GM18508 (cell line): ENCODE measurements at regions not wholly inside any gene's neighbourhood (a gene's known extent, or its start where the extent isn't known, plus 50 kb on each side); places are given as distances from the start of the nearest gene placed in this dataset.

Experiments used
- ATAC-seq: cut with Tn5 transposase; IDR thresholded peaks from one replicate; pipeline ENCODE4 v1.9.1; 2021; ENCODE audit warnings: moderate number of reproducible peaks; ENCODE audit not compliant: insufficient read depth, unreplicated experiment

DNA sequence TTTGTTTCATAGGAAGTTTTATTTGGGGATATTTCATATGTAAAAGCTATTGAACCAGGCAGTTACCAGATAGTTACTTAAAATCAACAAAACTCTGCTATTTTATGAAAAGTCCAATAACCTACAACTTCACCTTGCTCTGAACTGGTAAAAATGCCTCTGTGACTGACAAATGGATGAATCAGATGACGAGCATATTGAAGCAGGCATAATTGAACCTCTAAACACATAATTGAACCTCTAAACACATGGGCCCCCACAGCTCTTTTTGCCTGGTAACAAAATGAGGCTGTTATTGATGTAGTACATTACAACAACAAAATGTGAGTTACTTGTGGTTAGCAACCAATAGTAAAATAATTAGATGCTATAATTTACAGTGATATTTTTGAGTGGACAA, 99.7 kb downstream of the MBL2 start:
- ATAC-seq: no peak

DNA sequence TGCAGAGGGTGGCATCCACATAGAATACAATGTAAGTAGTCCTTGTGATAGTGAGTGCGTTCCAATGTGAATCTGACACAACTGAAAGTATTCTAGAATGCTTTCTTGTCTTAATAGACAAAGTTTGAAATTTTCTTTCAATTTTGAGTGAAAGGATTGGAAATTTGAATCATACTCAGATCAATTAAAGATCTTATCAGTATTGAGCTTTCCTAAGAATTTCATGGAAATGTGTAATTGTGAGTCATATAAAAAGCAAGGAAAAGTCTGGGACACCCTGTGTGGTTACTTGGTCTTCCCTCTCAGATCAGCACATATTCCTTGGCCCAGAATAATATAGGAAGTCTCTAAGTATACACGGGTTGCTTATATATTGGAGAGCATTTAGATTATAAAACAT, 99.1 kb downstream of the MBL2 start:
- ATAC-seq: no peak

DNA sequence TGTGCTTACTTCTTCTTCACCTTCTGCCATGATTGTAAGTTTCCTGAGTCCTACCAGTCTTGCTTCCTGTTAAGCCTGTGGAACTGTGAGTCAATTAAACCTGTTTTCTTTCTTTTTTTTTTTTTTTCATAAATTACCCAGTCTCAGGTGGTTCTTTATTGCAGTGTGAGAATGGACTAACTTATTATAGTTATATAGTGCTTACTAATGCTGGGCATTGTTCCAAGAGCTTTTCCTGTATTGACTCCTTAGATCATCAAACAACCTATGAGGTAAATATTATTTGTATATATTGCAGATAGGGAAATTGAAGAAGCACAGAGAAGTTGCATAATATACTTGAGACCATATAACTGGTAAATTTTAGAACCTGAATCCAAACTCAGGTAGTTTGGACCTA, 98.1 kb downstream of the MBL2 start:
- no peak for ATAC-seq

DNA sequence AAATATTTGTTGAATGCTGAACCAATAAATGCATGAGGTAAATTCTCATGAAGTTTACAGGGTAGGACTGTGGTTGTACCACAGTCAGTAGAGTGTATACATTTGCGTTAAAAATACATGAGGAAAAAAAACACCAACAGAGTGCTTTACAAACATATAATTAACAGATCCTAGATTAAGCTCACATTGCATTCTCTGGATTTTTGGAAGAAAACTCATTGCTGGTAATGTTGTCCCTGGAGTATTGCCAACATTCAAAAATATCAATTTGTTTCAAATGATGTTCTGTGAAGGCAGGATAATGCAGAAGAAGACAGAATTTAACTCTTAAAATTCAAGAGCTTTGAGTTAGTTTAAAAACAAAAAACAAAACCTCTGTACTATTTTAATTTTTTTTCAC, 95.5 kb downstream of the MBL2 start:
- ATAC-seq: no peak

DNA sequence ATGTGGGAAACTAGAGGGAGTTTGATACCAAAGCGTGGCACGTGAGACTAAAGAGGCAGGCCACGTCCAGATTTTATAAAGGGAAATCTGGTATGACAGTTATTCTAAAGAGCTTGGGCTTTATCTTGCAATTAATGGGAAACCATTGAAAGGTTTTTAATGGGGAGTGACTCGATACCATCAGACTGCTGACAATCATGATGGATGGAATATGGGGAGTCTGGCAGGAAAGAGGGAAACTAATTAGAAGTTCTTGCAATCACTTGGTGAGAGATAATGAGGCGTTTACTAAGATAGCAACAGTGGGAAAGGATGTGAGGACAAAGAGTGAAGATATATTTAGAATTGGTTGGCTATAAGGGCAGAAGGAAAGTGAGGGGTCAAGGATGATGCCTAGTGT, 94.0 kb downstream of the MBL2 start:
- ATAC-seq: no peak

DNA sequence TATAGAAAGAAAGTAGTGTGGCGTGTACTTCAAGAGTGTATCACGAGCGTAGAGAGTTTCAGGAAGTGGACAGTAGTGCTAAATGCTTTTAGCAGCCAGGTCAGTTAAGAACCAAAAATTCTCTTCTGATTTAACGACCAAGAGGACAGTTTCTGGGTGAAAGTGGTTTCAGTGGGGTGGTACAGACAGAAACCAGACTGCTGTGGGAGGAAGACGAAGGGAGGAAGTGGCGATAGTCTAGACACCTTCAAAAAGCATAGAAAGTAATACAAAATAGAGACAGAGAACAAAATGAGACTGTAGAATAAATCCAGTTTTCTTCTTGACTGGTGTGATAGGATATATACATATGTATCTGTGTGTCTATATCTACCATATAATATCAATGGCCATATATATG, 93.5 kb downstream of the MBL2 start:
- no peak for ATAC-seq

DNA sequence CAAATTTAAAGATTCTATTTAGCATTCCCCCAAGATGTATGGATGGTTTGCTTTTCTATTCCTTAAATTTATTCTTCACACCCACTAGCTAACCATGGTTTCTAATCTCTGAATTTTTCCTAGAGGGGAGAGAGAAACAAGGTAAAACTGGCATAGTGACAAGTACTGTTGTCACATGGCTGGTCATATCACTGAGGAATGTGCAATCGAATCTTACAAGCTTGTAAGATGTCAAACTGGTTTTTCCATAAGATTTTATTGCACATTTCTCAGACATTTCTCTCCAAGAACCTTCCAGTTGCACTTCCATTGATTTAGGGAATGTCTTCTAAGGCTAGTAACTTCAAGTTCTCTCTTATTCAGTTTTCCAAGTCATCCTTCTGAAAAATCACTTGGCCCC, 89.8 kb downstream of the MBL2 start:
- ATAC-seq: no peak

DNA sequence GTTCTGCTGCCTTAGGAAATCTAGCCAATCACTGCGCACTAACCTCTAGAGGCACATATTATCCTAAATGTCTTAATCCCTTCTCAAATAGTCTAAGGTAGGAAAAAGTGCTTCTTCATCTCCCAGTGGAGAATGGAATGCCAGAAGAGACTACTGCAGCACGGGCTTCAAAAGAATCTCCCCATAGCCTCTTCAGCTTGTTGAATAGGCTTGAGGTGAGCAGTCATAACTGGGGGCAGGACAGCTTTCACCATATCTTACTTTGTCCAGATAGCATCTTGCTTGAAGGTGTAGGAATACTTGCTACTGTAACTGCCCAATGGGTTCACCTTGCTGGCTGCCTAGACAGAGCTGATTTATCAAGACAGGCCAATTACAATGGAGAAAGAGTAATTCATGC, 88.8 kb downstream of the MBL2 start:
- ATAC-seq: no peak

DNA sequence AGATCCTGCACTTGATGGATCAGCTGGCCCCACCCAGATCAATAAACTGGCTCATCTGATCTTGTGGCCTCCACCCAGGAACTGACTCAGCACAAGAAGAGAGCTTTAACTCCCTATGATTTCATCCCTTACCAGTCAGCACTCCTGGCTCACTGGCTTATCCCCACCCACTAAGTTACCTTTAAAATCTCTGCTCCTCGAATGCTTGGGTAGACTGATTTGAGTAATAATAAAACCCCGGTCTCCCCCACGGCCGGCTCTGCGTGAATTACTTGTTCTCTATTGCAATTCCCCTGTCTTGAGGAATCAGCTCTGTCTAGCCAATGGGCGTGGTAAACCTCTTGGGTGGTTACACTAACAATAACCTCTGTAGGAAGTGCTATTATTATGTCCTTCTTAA, 83.7 kb downstream of the MBL2 start:
- no peak for ATAC-seq

DNA sequence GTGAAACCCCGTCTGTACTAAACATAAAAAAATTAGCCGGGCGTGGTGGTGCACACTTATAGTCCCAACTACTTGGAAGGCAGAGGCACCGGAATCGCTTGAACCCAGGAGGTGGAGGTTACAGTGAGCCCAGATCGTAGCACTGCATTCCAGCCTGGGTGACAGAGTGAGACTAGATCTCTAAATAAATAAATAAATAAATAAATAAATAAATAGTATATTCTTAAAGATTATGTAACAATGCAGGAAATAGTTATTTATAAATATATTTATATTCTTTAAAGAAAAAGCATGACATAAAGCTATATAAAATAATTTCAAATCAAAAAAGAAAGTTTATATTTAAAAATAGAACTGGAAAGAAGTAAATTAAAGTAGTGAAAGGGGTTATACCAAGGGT, 76.4 kb downstream of the MBL2 start:
- no peak for ATAC-seq

DNA sequence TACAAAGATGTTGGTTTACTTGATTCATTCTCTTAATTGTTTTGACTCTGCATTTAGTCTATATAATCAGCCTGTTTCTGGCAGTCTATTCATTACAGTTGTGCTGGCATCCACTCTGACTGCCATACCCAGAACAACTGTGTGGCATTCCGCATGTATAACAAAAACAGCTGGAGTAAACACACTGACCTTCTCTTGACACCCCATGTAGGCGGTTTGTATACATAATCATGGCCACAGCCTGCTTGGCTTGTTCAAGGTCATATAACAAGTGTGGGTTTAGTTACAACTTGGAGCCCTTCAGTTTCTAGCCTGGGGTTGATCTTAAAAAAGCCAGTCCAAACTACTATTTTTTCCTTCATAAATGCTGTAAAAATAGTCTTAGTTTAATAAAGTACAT, 70.9 kb downstream of the MBL2 start:
- ATAC-seq: no peak

DNA sequence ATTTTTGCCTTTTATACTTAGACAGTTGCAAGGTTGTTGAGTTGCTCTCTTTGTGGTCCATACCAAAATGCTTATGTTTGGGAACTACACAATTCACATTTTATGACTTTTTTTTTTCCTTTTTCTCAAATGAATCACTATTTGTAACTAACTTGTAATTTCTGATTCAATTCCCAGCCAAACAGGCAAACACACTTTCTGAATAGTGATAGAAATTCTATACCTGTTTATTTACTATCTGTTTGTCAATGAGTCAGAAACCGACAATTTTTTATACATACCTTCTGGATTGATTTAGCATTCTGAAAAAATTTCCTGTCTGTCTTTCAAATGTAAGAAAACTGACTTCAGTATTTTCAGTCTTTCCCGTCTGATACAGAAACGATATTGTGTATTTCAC, 69.1 kb downstream of the MBL2 start:
- no peak for ATAC-seq

DNA sequence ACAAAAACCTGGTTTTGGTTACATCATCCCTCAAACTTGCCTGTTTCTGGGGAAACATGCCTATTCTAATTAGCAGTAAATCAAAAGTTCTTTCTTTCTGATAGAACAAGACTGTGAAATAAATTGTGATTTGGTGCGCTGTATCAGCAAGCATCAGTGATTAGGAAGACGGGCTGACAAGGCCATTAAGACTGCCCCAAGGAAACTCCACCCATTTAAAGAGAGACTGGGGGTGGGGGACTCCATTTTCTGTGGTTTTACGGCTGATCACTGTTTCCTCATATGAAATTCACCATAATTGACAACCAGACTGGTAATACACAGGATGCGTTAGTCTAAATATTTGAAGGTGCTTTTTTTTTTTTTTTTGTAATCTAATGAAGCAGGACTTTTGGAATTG, 68.7 kb downstream of the MBL2 start:
- no peak for ATAC-seq

DNA sequence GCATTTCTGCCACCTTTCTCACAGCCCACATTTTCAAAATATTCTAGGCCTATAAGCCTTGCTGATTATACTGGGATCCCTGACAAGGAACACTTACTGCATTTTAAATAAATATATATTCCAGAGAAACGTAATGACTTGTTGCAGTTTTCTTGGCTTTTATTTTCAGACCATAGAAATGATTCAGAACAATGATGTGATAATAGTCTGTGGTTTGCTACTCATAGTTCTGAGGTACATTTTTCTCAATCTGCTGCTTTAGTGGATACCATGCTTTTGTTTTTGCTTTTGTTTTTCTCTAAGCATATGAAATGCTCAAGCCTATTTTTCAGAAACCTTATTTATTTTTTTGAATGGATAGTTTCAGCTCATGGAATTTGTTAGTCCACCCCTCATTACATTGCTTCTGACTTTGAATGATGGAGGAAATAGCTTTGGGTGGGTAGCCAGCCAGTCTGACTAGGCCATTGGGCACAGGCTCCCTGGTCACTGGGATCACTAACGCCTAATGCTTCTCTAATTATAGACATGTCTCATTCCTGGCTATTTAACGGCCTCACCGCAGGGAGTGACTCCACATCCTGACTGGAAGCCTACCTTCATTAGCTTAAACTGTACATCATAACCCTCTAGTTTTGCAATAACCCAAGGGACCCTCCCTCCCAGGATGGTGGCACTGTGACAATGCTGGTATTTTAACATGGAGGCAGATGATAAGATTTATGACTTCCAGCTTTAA, 66.1 kb downstream of the MBL2 start:
- no peak for ATAC-seq
